K562 (cell line): ENCODE measurements at regions not wholly inside any gene's neighbourhood (a gene's known extent, or its start where the extent isn't known, plus 50 kb on each side); places are given as distances from the start of the nearest gene placed in this dataset.

Source experiments
- ATAC-seq: fragments of 200-7000 bp; cut with Tn5 transposase; 3 replicates; pipeline ENCODE4 v1.9.1; 2020; ENCODE audit warnings: moderate library complexity
- BruUV-seq: library from RNA; stranded (reverse); fragments of 400-500 nt; replicated peaks from 2 replicates; lab custom pipeline; 2021; lab: Mats Ljungman, UMichigan
- CTCF ChIA-PET: fragments of 300-600 bp; formaldehyde crosslinking; extraction: SDS; loops from one replicate; lab custom pipeline; 2021; ENCODE audit warnings: low intra/inter-chr PET ratio; lab: Yijun Ruan, JAX
- POLR2A ChIA-PET: fragments of 300-600, 350-650 bp; sonication (Branson Sonifier 250); formaldehyde crosslinking; extraction: SDS; loops from one replicate; lab custom pipeline; 2021; ENCODE audit warnings: antibody characterized with exemption, inconsistent platforms; lab: Yijun Ruan, JAX
- DNase-seq, 4 experiments: peaks; one replicate each; pipeline versions ENCODE4 v3.0.0 to v3.0.0-alpha.2; 2011 to 2018; ENCODE audit warnings: low spot score in 3 of 4, mixed read lengths in 3 of 4; ENCODE audit errors: extremely low read depth in 1 of 4
- FAIRE-seq: peaks from 2 replicates; lab custom pipeline; 2011; peaks lifted over from hg19 to GRCh38; lab: Jason Lieb, UNC
- H2AFZ ChIP-seq: 2 replicates; pipeline ENCODE4 v1.6.0; 2011; ENCODE audit warnings: low read depth, low read length, control low read depth, inconsistent platforms
- H3K27ac ChIP-seq: fragments of 200-600 bp; 3 replicates; pipeline ENCODE4 v1.8.0; 2011; ENCODE audit warnings: low read depth, mild to moderate bottlenecking, control low read depth, inconsistent platforms, low read length, moderate library complexity, mixed read lengths; ENCODE audit errors: extremely low read depth
- H3K27me3 ChIP-seq, 2 experiments: fragments of 300-600 bp in 1 of 2; 2 replicates in 1 of 2; 3 replicates in 1 of 2; pipeline versions ENCODE4 v1.6.0 to v1.8.0; 2011; ENCODE audit warnings: inconsistent platforms in 2 of 2, low read length in 2 of 2, mild to moderate bottlenecking in 1 of 2, mixed read lengths in 1 of 2, moderate library complexity in 1 of 2; ENCODE audit not compliant: control insufficient read depth in 2 of 2, insufficient read depth in 2 of 2
- H3K36me3 ChIP-seq: fragments of 300-600 bp; 3 replicates; pipeline ENCODE4 v1.8.0; 2011; ENCODE audit warnings: mild to moderate bottlenecking, low read length, inconsistent platforms; ENCODE audit not compliant: control insufficient read depth, insufficient read depth
- H3K4me1 ChIP-seq, 2 experiments: fragments of 200-600 bp in 1 of 2; replicated peaks in 1 of 2; 2 replicates in 1 of 2; 3 replicates in 1 of 2; pipeline versions ENCODE4 v1.5.1 to v1.8.0; 2011; ENCODE audit warnings: inconsistent platforms in 2 of 2, low read length in 2 of 2, mild to moderate bottlenecking in 1 of 2, mixed read lengths in 1 of 2, moderate library complexity in 1 of 2; ENCODE audit not compliant: control insufficient read depth in 2 of 2, insufficient read depth in 2 of 2
- H3K4me2 ChIP-seq: 2 replicates; pipeline ENCODE4 v1.6.1; 2011; ENCODE audit warnings: low read length, control low read depth, inconsistent platforms, mixed read lengths; ENCODE audit not compliant: insufficient read depth
- H3K4me3 ChIP-seq: fragments of 200-600 bp; sonication (generic), shearing (Covaris generic); 2 replicates; pipeline ENCODE4 v1.5.1; 2016; ENCODE audit warnings: control low read depth, inconsistent platforms
- H3K79me2 ChIP-seq: fragments of 200-600 bp; 3 replicates; pipeline ENCODE4 v1.8.0; 2011; ENCODE audit warnings: low read length, inconsistent platforms; ENCODE audit not compliant: control insufficient read depth, insufficient read depth
- H3K9ac ChIP-seq, 2 experiments: 2 replicates each; pipeline versions ENCODE4 v1.6.0 to v1.6.1; 2011; ENCODE audit warnings: low read depth in 2 of 2, low read length in 2 of 2, control low read depth in 1 of 2, inconsistent platforms in 1 of 2, mild to moderate bottlenecking in 1 of 2, mixed read lengths in 1 of 2; ENCODE audit not compliant: insufficient read depth in 1 of 2
- H3K9me1 ChIP-seq: one replicate; pipeline ENCODE4 v1.6.0; 2011; ENCODE audit warnings: inconsistent platforms, mild to moderate bottlenecking, low read length, moderate library complexity; ENCODE audit not compliant: control insufficient read depth, insufficient read depth
- H3K9me3 ChIP-seq: replicated peaks from 2 replicates; pipeline ENCODE4 v1.5.1; 2011; ENCODE audit warnings: low read depth, low read length, inconsistent platforms; ENCODE audit not compliant: control insufficient read depth, insufficient read depth
- H4K20me1 ChIP-seq: replicated peaks from 2 replicates; pipeline ENCODE4 v1.6.1; 2011; ENCODE audit warnings: low read length, inconsistent platforms, mixed read lengths; ENCODE audit not compliant: control insufficient read depth, insufficient read depth
- CTBP1 ChIP-seq: fragments of 450-650 bp; IDR thresholded peaks from 2 replicates; pipeline ENCODE4 v1.6.1; 2016; ENCODE audit warnings: borderline replicate concordance
- DACH1 ChIP-seq: fragments of 450-650 bp; IDR thresholded peaks from 2 replicates; pipeline ENCODE4 v1.6.1; 2018; ENCODE audit not compliant: partially characterized antibody
- MCM7 ChIP-seq, 2 experiments: fragments of 450-650 bp; IDR thresholded peaks; 2 replicates each; pipeline ENCODE4 v1.6.1; 2016 to 2018
- PRMT5 ChIP-seq: sonication (generic); formaldehyde crosslinking; IDR thresholded peaks from 2 replicates; pipeline ENCODE4 v1.5.0; 2020; ENCODE audit warnings: missing genetic modification reagents
- SAFB ChIP-seq: fragments of 200-400 bp; formaldehyde crosslinking; IDR thresholded peaks from 2 replicates; pipeline ENCODE4 v1.6.1; 2017; ENCODE audit warnings: low read depth, low read length, borderline replicate concordance
- SUPT5H ChIP-seq: fragments of 450-650 bp; IDR thresholded peaks from 2 replicates; pipeline ENCODE4 v1.6.1; 2016
- ZNF12 ChIP-seq: sonication (generic); formaldehyde crosslinking; IDR thresholded peaks from 2 replicates; pipeline ENCODE4 v1.4.0; 2020; ENCODE audit warnings: mild to moderate bottlenecking, missing genetic modification reagents
- ZNF274 ChIP-seq: IDR thresholded peaks from 2 replicates; pipeline ENCODE4 v1.6.1; 2011; ENCODE audit warnings: low read depth, mild to moderate bottlenecking, low read length, moderate library complexity, borderline replicate concordance
- ZSCAN29 ChIP-seq: fragments of 450-650 bp; IDR thresholded peaks from 2 replicates; pipeline ENCODE4 v1.6.1; 2017
- WGBS: fragments of 100-300 bp; shearing (Covaris generic); methylation state at CpG from one replicate; pipeline ENCODE4 v1.1.6; 2016; ENCODE audit warnings: low coverage, mixed read lengths; ENCODE audit not compliant: insufficient coverage; ENCODE audit errors: missing lambda C conversion rate; 5-methylcytosine and 5-hydroxymethylcytosine counted together
- in situ Hi-C: fragments of 300-500 bp; cut with MboI; formaldehyde crosslinking; loops from 4 replicates; pipeline ENCODE4 v1.15.0; 2018; ENCODE audit warnings: inconsistent platforms, mixed read lengths
- intact Hi-C: fragments of 100-400 bp; cut with micrococcal nuclease; formaldehyde crosslinking; loops from 2 replicates; pipeline ENCODE4 v1.14.2; 2022
- TF ChIP-seq, protein P1 (sequence below), 2 experiments: fragments of 450-650 bp in 1 of 2; IDR thresholded peaks; 2 replicates each; pipeline ENCODE4 v1.6.1; 2011 to 2017; ENCODE audit warnings: low read depth in 2 of 2, antibody characterized with exemption in 1 of 2, borderline replicate concordance in 1 of 2, low read length in 1 of 2, mild to moderate bottlenecking in 1 of 2, mixed read lengths in 1 of 2; ENCODE audit not compliant: control insufficient read depth in 1 of 2
- TF ChIP-seq, protein P2 (sequence below): fragments of 450-650 bp; IDR thresholded peaks from 2 replicates; pipeline ENCODE4 v1.6.1; 2016; ENCODE audit warnings: antibody characterized with exemption
- TF ChIP-seq, protein P3 (sequence below): fragments of 450-650 bp; conservative IDR thresholded peaks from 2 replicates; pipeline ENCODE4 v1.6.1; 2016; ENCODE audit warnings: missing genetic modification characterization, low read depth, mild to moderate bottlenecking, control low read depth, missing compliant biosample characterization
- TF ChIP-seq, protein P4 (sequence below): fragments of 250-450 bp; sonication (Bioruptor Pico); IDR thresholded peaks from 2 replicates; pipeline ENCODE4 v1.9.0; 2021; ENCODE audit warnings: mild to moderate bottlenecking, inconsistent platforms

DNA sequence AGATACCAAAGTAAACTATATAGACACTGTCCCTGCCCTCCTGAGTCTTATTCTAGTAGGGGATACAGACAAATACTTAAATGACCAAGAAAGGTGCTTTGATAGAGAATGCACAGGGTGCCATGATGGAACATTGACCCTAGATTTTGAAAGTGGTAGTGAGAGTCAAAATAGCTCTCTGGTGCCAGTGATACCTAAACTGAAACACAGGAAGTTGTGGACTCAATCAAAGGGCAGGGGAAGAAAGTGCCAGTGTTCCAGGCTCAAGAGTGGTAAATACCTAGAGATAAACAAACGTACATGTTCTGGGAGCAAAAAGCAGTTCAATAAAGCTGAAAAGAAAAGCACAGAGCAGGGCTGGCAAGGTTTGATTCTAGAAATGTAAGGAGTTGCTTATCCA lies 267.6 kb downstream of the ISL1 start:
- no peak overlapping the region for H3K9ac ChIP-seq
- in situ Hi-C loops = no loop called here
- H3K79me2 ChIP-seq = no peaks in the 10 kb centered on the region
- intact Hi-C loops = no loop called here
- H3K4me1 ChIP-seq = no peaks in the 10 kb centered on the region
- 0% methylated on average over 1 of the region's 1 CpG for WGBS
- no peak overlapping the region for H2AFZ ChIP-seq
- H3K27me3 ChIP-seq = no peaks in the 10 kb centered on the region
- H3K36me3 ChIP-seq = no peaks in the 10 kb centered on the region
- CTCF ChIA-PET = no interaction called here
- TF ChIP-seq ZNF12 (CRISPR knock-in tag) = no peak
- TF ChIP-seq, protein P1, sequence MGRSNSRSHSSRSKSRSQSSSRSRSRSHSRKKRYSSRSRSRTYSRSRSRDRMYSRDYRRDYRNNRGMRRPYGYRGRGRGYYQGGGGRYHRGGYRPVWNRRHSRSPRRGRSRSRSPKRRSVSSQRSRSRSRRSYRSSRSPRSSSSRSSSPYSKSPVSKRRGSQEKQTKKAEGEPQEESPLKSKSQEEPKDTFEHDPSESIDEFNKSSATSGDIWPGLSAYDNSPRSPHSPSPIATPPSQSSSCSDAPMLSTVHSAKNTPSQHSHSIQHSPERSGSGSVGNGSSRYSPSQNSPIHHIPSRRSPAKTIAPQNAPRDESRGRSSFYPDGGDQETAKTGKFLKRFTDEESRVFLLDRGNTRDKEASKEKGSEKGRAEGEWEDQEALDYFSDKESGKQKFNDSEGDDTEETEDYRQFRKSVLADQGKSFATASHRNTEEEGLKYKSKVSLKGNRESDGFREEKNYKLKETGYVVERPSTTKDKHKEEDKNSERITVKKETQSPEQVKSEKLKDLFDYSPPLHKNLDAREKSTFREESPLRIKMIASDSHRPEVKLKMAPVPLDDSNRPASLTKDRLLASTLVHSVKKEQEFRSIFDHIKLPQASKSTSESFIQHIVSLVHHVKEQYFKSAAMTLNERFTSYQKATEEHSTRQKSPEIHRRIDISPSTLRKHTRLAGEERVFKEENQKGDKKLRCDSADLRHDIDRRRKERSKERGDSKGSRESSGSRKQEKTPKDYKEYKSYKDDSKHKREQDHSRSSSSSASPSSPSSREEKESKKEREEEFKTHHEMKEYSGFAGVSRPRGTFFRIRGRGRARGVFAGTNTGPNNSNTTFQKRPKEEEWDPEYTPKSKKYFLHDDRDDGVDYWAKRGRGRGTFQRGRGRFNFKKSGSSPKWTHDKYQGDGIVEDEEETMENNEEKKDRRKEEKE (IDR thresholded peaks at IDR 0.05; ENCODE audit: borderline replicate concordance in 1 of 2, control insufficient read depth in 1 of 2, low read depth in 2 of 2, low read length in 1 of 2) = no peak
- no peak for TF ChIP-seq SAFB
- TF ChIP-seq, protein P2, sequence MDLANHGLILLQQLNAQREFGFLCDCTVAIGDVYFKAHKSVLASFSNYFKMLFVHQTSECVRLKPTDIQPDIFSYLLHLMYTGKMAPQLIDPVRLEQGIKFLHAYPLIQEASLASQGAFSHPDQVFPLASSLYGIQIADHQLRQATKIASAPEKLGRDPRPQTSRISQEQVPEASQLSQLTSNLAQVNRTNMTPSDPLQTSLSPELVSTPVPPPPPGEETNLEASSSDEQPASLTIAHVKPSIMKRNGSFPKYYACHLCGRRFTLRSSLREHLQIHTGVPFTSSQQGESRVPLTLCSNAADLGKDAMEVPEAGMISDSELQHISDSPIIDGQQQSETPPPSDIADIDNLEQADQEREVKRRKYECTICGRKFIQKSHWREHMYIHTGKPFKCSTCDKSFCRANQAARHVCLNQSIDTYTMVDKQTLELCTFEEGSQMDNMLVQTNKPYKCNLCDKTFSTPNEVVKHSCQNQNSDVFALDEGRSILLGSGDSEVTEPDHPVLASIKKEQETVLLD = no peak
- TF ChIP-seq ZSCAN29 = no peak
- TF ChIP-seq, protein P3, sequence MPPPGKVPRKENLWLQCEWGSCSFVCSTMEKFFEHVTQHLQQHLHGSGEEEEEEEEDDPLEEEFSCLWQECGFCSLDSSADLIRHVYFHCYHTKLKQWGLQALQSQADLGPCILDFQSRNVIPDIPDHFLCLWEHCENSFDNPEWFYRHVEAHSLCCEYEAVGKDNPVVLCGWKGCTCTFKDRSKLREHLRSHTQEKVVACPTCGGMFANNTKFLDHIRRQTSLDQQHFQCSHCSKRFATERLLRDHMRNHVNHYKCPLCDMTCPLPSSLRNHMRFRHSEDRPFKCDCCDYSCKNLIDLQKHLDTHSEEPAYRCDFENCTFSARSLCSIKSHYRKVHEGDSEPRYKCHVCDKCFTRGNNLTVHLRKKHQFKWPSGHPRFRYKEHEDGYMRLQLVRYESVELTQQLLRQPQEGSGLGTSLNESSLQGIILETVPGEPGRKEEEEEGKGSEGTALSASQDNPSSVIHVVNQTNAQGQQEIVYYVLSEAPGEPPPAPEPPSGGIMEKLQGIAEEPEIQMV (tag) = no peak
- no peak for TF ChIP-seq CTBP1
- no peak for TF ChIP-seq ZNF274
- TF ChIP-seq PRMT5 (CRISPR knock-in tag) = no peak
- TF ChIP-seq SUPT5H = no peak
- TF ChIP-seq, protein P4, sequence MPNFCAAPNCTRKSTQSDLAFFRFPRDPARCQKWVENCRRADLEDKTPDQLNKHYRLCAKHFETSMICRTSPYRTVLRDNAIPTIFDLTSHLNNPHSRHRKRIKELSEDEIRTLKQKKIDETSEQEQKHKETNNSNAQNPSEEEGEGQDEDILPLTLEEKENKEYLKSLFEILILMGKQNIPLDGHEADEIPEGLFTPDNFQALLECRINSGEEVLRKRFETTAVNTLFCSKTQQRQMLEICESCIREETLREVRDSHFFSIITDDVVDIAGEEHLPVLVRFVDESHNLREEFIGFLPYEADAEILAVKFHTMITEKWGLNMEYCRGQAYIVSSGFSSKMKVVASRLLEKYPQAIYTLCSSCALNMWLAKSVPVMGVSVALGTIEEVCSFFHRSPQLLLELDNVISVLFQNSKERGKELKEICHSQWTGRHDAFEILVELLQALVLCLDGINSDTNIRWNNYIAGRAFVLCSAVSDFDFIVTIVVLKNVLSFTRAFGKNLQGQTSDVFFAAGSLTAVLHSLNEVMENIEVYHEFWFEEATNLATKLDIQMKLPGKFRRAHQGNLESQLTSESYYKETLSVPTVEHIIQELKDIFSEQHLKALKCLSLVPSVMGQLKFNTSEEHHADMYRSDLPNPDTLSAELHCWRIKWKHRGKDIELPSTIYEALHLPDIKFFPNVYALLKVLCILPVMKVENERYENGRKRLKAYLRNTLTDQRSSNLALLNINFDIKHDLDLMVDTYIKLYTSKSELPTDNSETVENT (CRISPR knock-in tag) = no peak
- no peak for TF ChIP-seq MCM7 (IDR thresholded peaks at IDR 0.05)
- TF ChIP-seq DACH1 = no peak
- no peaks in the 10 kb centered on the region for H4K20me1 ChIP-seq
- POLR2A ChIA-PET = no interaction called here
- no peak overlapping the region for H3K27ac ChIP-seq
- ATAC-seq = no peak
- no peak overlapping the region for H3K4me3 ChIP-seq
- no peak for FAIRE-seq
- no peak for DNase-seq
- H3K4me2 ChIP-seq = no peak overlapping the region
- H3K9me3 ChIP-seq = no peaks in the 10 kb centered on the region; the same call in 1 of the 2 replicates
- no peaks in the 10 kb centered on the region for H3K9me1 ChIP-seq
- no TSS peak for BruUV-seq
